GF-D8 (cell line): ENCODE measurements at regions not wholly inside any gene's neighbourhood (a gene's known extent, or its start where the extent isn't known, plus 50 kb on each side); places are given as distances from the start of the nearest gene placed in this dataset.
A peak's percentile ranks its signal among the peaks of the same experiment; 100 is the strongest.

Experiments used
- DNase-seq: peaks from one replicate; lab custom pipeline; 2025; lab: John Stamatoyannopoulos, UW

DNA sequence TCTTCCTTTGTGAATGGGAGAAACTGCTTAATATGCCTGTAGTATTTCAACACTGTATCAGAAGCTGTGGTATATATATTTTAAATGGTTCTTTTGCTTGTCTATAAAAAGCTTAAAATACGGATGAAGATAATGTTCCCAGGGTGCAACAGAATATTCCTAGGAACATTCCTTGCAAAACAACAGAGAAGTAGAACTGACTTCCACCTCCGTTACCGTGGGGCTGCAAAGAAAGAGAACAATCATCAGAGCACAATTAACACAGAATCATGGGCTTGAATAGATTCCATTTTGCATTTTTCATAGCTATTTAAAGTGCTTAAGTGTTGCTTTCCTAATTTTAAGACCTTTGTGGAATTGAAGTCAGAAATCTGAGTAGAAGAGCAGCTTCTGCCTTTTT, 1227.7 kb downstream of the EFNB2 start:
- DNase-seq = no peak

DNA sequence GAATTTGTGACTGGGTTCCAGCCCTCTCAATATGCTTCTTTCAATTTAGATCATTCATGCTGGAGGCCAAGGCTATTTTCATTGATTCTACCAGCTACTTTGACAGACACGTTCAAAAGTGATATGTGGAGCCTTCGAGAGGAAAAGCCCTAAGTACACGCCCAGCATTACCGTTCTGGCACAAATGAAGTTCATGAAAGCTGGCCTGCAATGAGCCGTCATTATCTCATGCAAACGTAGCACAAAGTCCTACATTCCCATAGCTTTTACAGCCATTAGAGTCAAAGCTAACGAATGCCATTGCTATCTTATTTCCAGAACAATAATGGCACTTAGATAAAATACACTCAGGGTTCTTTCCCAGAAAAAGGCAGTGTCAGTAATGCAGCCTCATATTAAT, 1237.6 kb downstream of the EFNB2 start:
- DNase-seq = no peak

DNA sequence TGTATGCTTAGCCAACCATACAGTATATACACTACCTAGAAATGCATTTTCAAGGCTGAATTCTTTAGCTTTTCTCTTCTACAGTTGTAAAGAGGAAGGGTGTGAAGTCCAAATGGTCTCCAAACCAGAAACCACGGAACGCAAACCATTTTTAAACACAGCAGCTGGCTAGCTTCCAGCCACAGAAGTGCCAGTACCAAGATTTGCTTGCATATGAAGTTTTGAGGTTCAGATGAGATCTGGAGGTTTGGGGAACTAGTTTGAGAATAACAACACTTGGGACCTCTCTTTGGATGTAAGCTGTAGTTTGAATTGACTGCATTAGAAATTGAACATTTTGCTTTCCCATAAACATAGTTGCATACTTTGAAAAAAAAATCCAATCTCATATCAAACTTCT, 1243.5 kb downstream of the EFNB2 start:
- no peak for DNase-seq

DNA sequence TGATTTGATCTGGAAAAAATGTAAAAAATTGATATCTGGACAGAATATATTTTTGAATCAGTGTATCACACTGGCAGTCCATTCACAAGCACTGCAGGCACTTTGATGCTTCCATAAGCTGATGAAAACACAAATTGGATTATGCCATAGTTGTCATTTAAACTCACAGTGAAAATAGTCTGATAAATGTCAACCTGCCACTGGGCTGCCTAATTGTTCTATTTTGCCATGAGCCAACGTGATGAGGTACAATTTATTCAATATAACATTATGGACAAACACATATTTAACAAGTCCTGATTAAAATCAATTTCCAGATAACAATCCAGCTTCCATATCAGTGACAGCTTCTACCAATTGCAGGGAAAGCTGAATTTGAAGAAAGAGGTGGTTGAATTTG, 1244.9 kb downstream of the EFNB2 start:
- DNase-seq = no peak

DNA sequence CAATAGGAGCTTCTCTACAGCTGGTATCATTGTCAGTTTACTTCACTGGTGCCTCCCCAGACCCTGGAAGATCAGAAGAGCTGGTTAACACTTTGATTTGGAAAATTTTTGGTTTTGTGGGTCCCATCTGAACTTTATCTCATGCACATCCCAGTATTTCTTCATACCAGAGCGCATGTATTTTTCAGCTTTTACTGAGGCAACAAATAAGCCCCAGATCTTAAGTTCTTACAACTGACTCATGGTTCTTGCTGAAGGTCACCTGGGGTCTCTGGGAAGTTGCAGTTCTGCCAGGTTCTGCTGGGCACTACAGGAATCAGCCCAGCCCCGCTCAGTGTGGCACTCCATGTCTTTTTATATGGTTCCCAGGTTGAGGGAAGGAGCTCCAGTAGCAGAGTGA, 1249.9 kb downstream of the EFNB2 start:
- DNase-seq = no peak

DNA sequence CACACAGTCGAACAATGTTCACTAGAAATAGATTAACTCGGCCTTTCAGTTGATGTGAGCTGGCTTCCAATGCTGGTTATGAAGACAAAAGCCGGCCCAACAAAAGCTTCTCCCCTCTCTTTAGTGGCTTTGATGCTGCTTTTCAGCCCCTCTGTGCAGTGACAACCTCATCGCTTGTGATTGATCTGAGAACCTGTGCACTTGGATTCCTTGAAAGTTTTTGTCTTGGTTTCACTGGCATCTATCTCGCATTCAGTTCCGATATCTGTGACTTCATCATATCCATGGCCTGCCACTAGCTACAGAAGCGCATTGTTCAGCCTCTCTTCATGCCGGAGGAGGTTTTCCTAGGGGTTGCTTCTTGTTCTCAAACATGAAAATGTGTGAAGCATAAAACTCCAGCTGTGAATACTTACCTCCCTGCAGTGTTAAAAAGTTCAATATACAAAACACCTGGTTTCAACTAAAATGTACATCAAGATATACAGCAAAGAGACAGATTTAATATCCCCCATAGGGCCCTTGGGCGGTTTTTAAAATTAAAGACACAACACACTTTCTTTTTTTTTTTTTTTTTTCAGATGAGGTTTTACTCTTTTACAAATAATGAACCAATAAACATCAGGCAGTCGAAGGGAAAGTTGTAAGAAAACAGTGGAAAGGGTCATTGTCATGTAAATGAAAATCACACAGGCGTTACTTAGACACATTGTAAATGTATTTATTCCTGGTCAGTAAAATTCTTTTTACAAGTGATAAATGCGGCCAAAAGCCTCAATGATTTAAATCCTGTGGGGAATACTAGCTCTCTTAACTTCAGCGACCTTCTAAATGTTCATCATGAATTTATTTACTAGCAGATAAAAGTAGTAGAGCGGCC, 1252.8 kb downstream of the EFNB2 start:
- DNase-seq = no peak

DNA sequence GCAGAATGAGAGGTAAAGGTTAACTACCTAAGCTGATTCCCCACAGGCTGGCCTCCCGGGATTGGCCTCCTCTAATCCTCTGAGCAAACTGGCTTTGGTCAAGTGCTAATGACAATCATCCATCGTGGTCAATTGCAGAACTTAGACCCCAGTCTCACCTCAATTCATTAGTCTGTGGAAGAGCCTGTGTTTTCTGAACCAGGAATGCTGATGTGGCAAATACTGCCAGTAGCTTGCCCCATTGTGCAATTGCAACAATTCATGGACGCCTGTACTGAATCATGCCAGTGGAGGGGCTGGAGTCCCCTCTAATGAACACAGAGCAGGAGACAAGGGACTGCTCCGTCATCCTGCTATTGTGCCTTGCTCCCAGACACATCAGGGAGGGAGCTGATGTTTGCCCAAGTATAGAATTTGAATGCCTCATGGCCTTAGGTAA, 1256.5 kb downstream of the EFNB2 start:
- no peak for DNase-seq

DNA sequence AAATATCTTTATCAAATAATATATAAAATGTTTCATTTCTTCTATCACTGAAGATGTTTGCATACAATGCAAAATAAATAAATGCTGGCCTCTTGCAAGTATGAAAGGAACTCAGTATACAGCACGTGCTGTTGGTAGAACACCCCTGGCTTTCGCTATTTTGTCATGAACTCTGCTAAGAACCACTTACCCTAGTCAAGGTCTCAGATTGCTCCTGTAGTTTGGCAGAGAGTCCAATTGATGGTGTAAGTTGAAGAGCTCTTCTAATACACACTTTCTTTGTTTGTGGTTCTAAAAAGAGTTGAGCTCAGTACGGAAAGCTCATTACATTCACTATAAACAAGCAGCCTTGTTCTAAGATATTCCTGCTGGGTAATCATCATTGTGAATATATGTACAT, 1258.9 kb downstream of the EFNB2 start:
- no peak for DNase-seq

DNA sequence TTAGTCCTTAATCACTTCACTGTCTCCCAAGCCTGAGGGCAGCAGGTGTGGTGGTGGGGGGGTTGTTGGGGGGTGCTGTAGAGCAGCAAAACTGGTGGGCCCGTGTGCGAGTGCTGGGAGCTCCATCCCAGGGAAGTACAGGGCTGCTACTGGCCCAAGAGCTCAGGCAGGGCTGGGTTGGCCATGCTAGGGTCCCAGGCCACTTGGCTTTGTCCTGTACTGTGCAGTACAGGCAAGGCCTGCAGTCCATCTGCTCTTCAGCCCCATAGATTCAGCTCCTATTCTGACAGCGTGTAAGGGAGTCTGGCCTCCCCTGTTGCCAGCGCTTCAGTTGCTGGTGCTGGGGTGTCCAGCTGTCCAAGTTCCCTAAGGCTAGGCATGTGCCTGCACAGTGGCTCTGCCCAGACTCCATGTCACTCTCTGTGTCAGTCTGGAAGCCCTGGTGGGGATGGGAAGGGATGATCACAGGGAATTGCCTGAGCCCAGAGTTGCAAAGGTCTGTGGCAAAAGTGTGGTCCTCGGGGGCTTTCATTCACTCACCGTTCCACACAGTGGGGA, 1261.7 kb downstream of the EFNB2 start:
- DNase-seq = no peak

DNA sequence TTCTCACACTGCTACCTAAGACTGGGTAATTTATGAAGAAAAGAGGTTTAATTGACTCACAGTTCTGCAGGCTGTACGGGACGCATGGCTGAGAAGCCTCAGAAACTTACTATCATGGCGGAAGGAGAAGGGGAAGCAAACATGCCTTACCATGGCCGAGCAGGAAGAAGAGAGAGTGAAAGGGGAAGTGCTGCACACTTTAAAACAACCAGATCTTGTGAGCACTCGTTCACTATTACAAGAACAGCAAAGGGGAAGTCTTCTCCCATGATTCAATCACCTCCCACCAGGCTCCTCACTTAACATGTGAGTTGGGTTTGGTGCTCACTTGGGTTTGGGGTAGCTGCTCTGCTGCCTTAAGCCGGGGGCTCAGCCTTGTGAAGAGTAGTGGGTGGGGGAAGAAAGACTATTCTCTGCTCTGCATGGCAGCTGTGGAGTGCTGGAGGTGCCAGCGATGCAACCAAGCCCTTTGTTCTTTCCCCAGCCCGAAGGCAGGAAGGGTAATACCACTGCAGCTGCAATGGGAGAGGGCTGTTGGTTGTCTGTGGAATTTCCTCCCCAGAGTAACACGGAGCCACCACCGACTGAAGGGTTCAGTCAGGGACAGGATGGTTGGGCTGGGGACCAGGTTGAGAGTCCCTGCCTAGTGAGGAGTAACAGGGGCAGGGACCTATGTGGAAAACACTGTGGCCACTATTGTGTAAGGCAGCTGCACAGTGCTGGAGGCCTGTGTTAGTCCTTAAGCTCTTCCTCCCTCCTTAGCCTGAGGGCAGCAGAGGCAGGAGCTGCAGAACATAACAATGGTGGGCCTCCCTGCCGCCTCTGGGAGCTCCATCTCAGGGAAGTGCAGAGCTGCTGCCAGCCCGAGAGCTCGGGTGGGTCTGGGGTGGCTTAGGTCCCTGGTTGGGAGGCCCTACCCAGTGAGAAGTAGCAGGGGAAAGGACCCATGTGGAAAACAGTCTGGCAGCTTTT, 1262.5 kb downstream of the EFNB2 start:
- DNase-seq = peak; percentile 75

DNA sequence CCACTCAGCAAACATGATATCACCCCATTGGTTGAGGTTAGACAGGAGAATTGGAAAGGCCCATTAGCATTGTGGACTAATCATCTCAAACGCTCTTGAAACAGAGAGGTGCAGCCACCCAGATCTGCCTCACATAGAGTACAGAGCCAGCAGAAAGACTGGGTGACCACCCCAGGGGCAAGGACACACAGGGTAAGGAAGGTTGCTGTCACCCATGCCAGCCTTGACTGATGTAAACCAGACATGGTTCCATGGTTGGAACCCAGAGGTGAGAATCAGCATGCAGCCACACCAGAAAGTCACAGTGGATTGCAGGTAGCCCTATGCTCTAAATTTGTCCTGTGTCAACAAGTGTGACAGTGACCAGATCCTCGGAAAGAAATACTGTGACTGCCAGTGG, 1268.8 kb downstream of the EFNB2 start:
- DNase-seq = no peak

DNA sequence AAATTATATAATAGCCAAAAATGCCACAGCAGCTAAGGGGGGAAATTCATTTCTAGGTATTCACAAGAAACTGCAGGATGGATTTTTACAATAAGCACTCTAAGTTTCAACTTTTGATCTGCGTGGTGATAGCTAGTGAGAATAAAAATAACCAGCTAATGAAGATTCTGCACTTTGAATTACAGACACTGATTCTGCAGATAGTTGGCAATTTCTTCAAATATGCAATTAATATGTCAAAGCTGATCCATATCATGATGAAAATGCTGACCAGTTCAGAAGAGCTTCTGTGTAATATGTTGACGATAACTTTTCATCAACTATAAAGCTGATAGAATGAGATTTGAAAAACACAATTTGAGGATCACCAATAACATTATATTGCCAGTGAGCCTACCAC, 1272.9 kb downstream of the EFNB2 start:
- no peak for DNase-seq

DNA sequence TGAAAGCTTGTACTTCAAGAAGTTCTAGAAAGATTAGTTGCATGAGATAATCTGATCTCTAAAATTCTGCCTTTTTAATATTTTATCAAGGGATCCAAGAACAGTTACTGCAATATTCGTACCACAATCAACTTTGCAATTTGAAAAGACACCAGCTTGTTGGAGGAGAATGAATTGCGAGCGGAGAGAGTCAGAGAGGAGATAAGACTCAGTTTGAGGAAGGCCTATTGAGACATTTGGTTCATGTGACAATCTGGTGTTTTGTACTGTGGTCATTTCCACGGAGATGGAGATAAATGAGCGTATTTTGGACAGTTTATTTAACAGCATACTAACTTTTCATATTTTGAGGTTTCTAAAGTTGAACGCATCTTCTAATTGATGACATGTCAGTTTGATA, 1276.0 kb downstream of the EFNB2 start:
- DNase-seq = no peak

DNA sequence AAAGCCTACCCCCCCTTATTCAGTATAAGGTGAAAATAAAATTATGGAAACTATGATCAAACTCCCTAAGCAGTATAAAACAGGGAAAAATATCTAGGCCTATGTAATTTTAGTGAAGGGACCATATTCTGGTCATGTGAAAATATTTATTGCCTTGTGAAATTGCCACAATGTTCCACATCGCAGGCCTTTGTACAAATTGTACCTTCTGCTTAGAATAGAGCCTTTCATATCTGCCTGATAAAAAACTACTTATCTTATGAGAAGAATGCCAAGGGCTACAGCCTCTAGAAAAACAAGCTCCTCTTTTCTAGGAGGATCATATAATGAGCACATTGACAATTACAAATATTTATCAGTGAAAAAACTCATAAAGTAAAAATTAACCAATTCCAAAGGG, 1280.0 kb downstream of the EFNB2 start:
- no peak for DNase-seq

DNA sequence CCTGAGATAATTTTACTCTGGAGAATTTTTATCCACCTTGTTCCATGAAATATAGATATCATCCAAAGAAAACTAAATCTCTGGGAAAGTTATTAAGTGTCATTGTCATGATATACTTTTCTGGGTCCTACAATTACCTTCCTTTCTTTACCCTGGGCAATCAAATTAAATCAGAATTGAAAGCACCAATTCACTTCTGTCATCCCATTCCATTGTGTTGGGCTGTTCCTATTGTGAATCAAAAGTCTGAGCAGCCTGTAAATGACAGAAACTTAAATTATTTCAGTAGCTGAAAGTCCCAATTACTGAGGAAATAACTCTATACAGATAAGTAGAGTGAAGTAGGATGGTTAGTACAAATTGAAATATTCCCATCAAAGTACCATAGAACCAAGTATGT, 1284.2 kb downstream of the EFNB2 start:
- no peak for DNase-seq

DNA sequence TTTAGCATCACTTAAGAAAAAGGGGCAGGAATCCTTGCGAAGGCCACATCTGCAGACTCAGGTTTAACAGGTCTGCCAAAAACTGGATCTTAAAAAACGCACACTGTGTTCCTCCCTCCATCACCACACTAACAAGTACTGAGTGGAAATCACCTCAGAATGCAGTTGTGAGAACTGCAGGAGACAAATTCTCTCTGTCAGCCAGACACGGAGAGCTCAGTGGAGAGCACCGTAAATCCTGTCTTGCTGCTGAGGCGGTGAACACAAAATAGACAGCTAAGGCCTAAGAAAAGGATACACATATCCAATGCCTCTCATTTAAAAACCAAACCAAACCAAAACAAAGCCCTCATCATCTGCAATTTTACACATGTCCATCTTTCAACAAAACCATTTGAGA, 1287.6 kb downstream of the EFNB2 start:
- no peak for DNase-seq

DNA sequence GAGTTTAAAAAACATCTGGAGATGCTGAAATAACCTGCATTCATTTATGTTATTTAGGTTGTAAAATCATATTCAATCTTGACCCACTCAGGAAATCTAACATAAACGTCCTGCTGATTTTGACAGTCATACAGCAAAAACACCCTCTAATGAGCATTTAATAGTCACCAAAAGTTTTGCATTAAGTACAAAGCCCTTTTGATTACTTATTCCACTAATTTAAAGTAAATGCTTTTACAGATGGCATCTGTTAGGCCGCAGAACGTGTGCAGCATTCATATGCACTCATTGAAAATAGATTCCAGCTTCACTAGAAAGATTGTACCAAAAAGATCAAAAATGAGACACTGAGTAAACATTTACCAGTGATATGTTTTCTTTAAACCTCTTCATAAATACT, 1295.1 kb downstream of the EFNB2 start:
- no peak for DNase-seq

DNA sequence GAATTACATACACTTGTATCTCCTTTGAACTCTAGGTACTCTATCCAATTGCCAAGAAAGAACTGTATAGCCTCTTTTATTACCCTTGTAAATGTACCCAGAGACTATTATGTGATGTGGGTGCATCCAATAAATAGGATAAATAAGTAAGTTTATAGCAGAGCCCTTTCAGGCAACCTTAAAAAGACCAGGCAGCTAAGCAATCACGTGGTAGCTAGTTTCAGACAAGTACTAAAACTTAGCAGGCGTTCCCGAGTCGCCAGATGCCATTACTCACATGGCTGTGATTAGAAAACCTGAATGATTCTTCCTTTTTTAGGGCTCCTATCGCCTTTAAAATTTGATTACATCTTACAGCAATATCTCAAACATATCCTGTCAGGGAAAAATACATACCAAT, 1303.0 kb downstream of the EFNB2 start:
- no peak for DNase-seq

DNA sequence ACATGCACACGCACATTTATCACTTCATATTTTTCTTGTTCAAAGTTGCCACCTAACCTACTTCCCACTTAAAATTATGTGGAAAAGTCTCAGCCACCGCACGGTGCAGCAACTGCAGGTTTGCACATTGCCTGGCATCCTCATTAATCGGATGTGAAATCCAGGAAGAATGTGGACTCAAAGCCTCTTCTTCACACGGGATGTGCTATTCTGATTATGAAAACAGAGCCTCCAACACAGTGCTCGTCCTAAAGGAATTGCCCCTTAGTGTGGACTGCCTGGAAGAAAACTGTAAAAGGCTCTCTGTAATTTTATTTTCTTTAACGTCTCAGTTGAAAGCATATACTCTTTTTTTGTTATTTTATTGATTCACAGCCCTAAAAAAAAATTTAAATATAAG, 1303.5 kb downstream of the EFNB2 start:
- no peak for DNase-seq

DNA sequence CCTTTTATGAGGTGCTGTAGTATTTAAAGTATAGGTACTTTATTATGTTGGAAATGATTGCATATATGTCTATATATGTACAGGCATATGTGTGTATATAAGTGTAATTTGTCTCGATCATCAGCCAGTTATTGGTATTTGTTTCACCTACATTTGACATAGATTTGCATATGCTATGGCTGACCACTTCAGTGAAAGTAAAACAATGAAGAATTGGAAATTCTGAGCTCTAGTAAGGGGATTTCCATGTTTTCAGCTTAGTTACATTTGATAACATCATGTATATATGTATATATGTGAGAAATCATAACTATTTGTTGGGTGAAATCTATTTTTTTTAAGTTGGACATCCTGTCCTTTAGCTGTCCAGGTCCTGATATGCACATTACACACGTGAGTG, 1303.9 kb downstream of the EFNB2 start:
- DNase-seq = no peak

DNA sequence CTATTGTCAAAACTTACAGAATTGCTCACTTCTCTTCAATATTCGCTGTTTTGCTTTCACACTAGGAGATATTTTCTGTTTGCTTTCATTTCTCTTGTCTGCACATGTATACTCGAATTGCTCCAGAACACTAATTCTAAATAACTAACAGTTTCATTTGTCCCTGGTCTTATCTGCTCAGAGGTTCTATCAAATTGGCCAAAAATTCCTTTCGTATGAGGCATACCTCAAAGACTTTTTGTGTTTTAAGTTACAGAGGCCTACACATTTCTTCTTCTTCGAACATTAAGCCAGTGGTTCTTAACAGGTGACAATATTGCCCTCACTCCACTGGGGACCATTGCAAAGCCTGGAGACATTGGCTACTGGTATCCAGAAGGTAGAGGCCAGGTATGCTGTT, 1314.6 kb downstream of the EFNB2 start:
- DNase-seq = no peak

DNA sequence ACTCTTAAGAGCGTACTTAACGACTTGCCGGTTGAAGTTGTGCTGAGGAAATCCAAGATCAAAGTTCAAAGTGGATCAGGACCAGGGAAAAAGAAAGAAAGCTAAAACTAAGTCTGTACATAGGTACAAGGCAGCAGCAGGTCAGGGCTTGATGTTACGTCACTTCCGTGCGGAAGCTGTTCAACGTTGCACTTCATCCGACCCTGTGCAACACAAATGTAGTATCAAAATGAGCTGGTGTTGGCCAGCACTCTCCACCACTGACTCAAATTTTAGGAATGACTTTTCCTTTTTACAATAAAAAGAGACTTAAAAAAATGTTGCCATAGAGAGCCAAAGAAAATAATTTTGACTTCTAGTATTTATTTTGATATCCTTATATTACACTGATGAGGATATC, 1315.4 kb downstream of the EFNB2 start:
- no peak for DNase-seq

DNA sequence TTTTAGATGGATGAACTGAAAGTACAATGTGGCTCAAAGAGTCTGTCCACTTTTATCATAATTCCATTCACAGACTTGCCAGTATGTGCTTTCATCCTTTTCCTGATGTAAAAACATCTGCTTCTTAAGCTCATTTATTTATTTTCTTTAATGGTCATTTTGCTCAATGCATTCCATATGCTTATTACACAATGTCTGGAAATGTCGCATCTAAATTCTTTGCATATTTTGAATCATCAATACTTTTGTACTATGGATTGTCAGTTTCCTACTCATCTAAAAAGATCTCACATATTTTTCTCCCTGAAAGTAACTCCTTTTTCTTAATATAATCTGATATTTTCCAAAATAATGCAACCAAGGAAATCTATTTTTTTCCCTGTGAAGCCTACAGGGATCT, 1315.8 kb downstream of the EFNB2 start:
- DNase-seq = no peak
